Activated CD4-positive, alpha-beta T cell treated with anti-CD3 and anti-CD28 coated beads, Interleukin-2, amount 10 ng/mL, durations not matched to agents 24 days and 14 days (primary cell): ENCODE measurements at regions not wholly inside any gene's neighbourhood (a gene's known extent, or its start where the extent isn't known, plus 50 kb on each side); places are given as distances from the start of the nearest gene placed in this dataset.
"Not testable (repeated sequence)": the region's sequence is repeated elsewhere in the genome, so short reads cannot be mapped to it uniquely, and the experiment has no call there.

Experiments
- DNase-seq: peaks from one replicate; pipeline ENCODE4 v3.0.0; 2022
- H3K27ac Mint-ChIP-seq: one replicate; pipeline ENCODE4 v1.8.0; 2022; ENCODE audit warnings: mild to moderate bottlenecking, mixed read lengths
- H3K27me3 Mint-ChIP-seq: one replicate; pipeline ENCODE4 v1.8.0; 2022; ENCODE audit warnings: mixed read lengths
- H3K36me3 Mint-ChIP-seq: one replicate; pipeline ENCODE4 v1.8.0; 2022; ENCODE audit warnings: low read depth, mild to moderate bottlenecking, mixed read lengths
- H3K4me1 Mint-ChIP-seq: one replicate; pipeline ENCODE4 v1.8.0; 2021; ENCODE audit warnings: mixed read lengths
- H3K4me3 Mint-ChIP-seq: one replicate; pipeline ENCODE4 v1.8.0; 2022; ENCODE audit warnings: mild to moderate bottlenecking, moderate library complexity, mixed read lengths
- H3K9me3 Mint-ChIP-seq: one replicate; pipeline ENCODE4 v1.8.0; 2021; ENCODE audit warnings: mixed read lengths
- intact Hi-C: fragments of 100-400 bp; cut with micrococcal nuclease; formaldehyde crosslinking; loops from one replicate; pipeline ENCODE4 v1.15.1; 2023

GRCh38 chr10:45902324-45902723, 55.0 kb upstream of the AGAP4 start:
- H3K27me3 Mint-ChIP-seq, H3K36me3 Mint-ChIP-seq, intact Hi-C loops, H3K9me3 Mint-ChIP-seq, H3K27ac Mint-ChIP-seq, H3K4me1 Mint-ChIP-seq, H3K4me3 Mint-ChIP-seq, DNase-seq: not testable (repeated sequence)

GRCh38 chr10:45903614-45904013, 56.3 kb upstream of the AGAP4 start:
- H3K27me3 Mint-ChIP-seq, H3K27ac Mint-ChIP-seq, intact Hi-C loops, H3K4me1 Mint-ChIP-seq, H3K4me3 Mint-ChIP-seq, H3K9me3 Mint-ChIP-seq, DNase-seq, H3K36me3 Mint-ChIP-seq: not testable (repeated sequence)

- H3K4me1 Mint-ChIP-seq, intact Hi-C loops, H3K36me3 Mint-ChIP-seq: not testable (repeated sequence)
These were observed 56.8 kb upstream of the AGAP4 start for GRCh38 chr10:45904070-45904469.

GRCh38 chr10:45913205-45913604, 59.1 kb upstream of the TIMM23 start:
- H3K27ac Mint-ChIP-seq, H3K4me1 Mint-ChIP-seq, H3K27me3 Mint-ChIP-seq, intact Hi-C loops, DNase-seq, H3K9me3 Mint-ChIP-seq, H3K4me3 Mint-ChIP-seq, H3K36me3 Mint-ChIP-seq: not testable (repeated sequence)

More at GRCh38 chr10:45904070-45904469, 56.8 kb upstream of the AGAP4 start:
- not testable (repeated sequence) for H3K27ac Mint-ChIP-seq, H3K4me3 Mint-ChIP-seq, H3K9me3 Mint-ChIP-seq, DNase-seq, H3K27me3 Mint-ChIP-seq

GRCh38 chr10:45914740-45915139, 57.5 kb upstream of the TIMM23 start:
- intact Hi-C loops, H3K27ac Mint-ChIP-seq, H3K36me3 Mint-ChIP-seq, DNase-seq, H3K27me3 Mint-ChIP-seq, H3K9me3 Mint-ChIP-seq, H3K4me1 Mint-ChIP-seq, H3K4me3 Mint-ChIP-seq: not testable (repeated sequence)

- H3K9me3 Mint-ChIP-seq, H3K4me3 Mint-ChIP-seq, intact Hi-C loops, DNase-seq, H3K27ac Mint-ChIP-seq, H3K27me3 Mint-ChIP-seq, H3K36me3 Mint-ChIP-seq, H3K4me1 Mint-ChIP-seq: not testable (repeated sequence)
These were observed 56.7 kb upstream of the TIMM23 start for GRCh38 chr10:45915617-45916016.

- intact Hi-C loops, result loop anchor here (10.0 kb wide), 1 partner anchor 94 kb away; no protein-coding TSS in a partner anchor
- not testable (repeated sequence) for H3K4me3 Mint-ChIP-seq, DNase-seq, H3K36me3 Mint-ChIP-seq, H3K4me1 Mint-ChIP-seq, H3K27ac Mint-ChIP-seq, H3K9me3 Mint-ChIP-seq, H3K27me3 Mint-ChIP-seq
These were observed 51.4 kb upstream of the TIMM23 start for GRCh38 chr10:45920876-45921275.
